ENCODE measurements at regions not wholly inside any gene's neighbourhood (a gene's known extent, or its start where the extent isn't known, plus 50 kb on each side); places are given as distances from the start of the nearest gene placed in this dataset.

GRCh38 chr13:31424130-31424729, 224.5 kb downstream of the B3GLCT start:
- no peaks in the 10 kb centered on the region for H3K27me3 ChIP-seq (ENCODE audit: control insufficient read depth, insufficient read depth, low read length)
- FAIRE-seq: no peak
- H3K36me3 ChIP-seq (ENCODE audit: control insufficient read depth, insufficient read depth, low read length): no peaks in the 10 kb centered on the region
- H3K4me3 ChIP-seq (ENCODE audit: low read depth, low read length): no peak overlapping the region
- peak; percentile 93 for TF ChIP-seq CTCF (IDR thresholded peaks at IDR 0.05; ENCODE audit: insufficient read depth, low read length, severe bottlenecking)
- DNase-seq (ENCODE audit: low read depth): peak; percentile 72

- Histone ChIP-seq H3K36me3 (ENCODE audit: control insufficient read depth, insufficient read depth, low read length) (no peaks in the 10 kb centered on the region), H3K27me3 (ENCODE audit: control insufficient read depth, insufficient read depth, low read length) (no peaks in the 10 kb centered on the region), H3K4me3 (ENCODE audit: low read depth, low read length) (no peak overlapping the region)
- no peak for DNase-seq (ENCODE audit: low read depth)
- TF ChIP-seq CTCF (IDR thresholded peaks at IDR 0.05; ENCODE audit: insufficient read depth, low read length, severe bottlenecking): no peak
- no peak for FAIRE-seq
Measured at GRCh38 chr13:31426395-31426794, 226.6 kb downstream of the B3GLCT start.

GRCh38 chr13:31427151-31428100, 227.7 kb downstream of the B3GLCT start:
- TF ChIP-seq CTCF (IDR thresholded peaks at IDR 0.05; ENCODE audit: insufficient read depth, low read length, severe bottlenecking): no peak
- Histone ChIP-seq H3K4me3 (ENCODE audit: low read depth, low read length) (no peak overlapping the region), H3K36me3 (ENCODE audit: control insufficient read depth, insufficient read depth, low read length) (no peaks in the 10 kb centered on the region), H3K27me3 (ENCODE audit: control insufficient read depth, insufficient read depth, low read length) (no peaks in the 10 kb centered on the region)
- FAIRE-seq (no peak), DNase-seq (ENCODE audit: low read depth) (no peak)

GRCh38 chr13:31431722-31432137, 232.0 kb downstream of the B3GLCT start:
- Histone ChIP-seq H3K36me3 (ENCODE audit: control insufficient read depth, insufficient read depth, low read length) (no peaks in the 10 kb centered on the region), H3K27me3 (ENCODE audit: control insufficient read depth, insufficient read depth, low read length) (peaks cover 2% of the 10 kb centered on the region), H3K4me3 (ENCODE audit: low read depth, low read length) (no peak overlapping the region)
- TF ChIP-seq CTCF (IDR thresholded peaks at IDR 0.05; ENCODE audit: insufficient read depth, low read length, severe bottlenecking): peak; percentile 81
- DNase-seq (ENCODE audit: low read depth) (peak; percentile 35), FAIRE-seq (no peak)

- no peak for TF ChIP-seq CTCF (IDR thresholded peaks at IDR 0.05; ENCODE audit: insufficient read depth, low read length, severe bottlenecking)
- FAIRE-seq (no peak), DNase-seq (ENCODE audit: low read depth) (no peak)
- H3K4me3 ChIP-seq (ENCODE audit: low read depth, low read length): no peak overlapping the region
- peaks cover 2% of the 10 kb centered on the region for H3K27me3 ChIP-seq (ENCODE audit: control insufficient read depth, insufficient read depth, low read length)
- H3K36me3 ChIP-seq (ENCODE audit: control insufficient read depth, insufficient read depth, low read length): no peaks in the 10 kb centered on the region
Measured at GRCh38 chr13:31433207-31433606, 233.4 kb downstream of the B3GLCT start.

Measured in bronchial epithelial cell (primary cell).